ENCODE measurements at regions not wholly inside any gene's neighbourhood (a gene's known extent, or its start where the extent isn't known, plus 50 kb on each side); places are given as distances from the start of the nearest gene placed in this dataset.

DNA sequence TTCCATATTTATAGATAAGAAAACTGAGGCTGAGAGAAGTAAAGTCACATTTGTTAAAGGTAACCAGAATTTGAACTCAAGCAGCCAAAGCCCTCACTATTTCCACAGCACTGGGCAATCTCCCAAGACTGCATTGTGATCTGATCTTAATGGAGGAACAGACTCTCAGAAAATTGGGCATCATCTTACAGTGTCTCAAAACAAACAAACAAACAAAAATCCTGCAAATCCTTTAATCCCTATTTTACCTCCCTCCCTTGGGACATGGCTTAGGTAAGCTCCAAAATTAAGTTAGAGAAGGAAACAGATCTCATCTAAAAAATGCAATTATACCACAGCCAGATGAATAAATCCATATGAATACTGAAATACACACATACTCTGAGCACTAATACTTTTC lies 57.5 kb downstream of the FHIP2A start:
- Histone ChIP-seq H3K9ac (replicated peaks in 1 of 4; ENCODE audit: extremely low read depth in 1 of 4, low read depth in 3 of 4, low read length in 3 of 4) (no peak overlapping the region), H3K4me2 (ENCODE audit: insufficient read depth in 1 of 2, low read depth in 2 of 2, low read length in 2 of 2) (no peak overlapping the region), H4K91ac (replicated peaks; ENCODE audit: insufficient read length, low read length) (no peak overlapping the region), H3K18ac (ENCODE audit: extremely low read depth, low read length) (no peak overlapping the region), H4K5ac (ENCODE audit: insufficient read length, low read depth, low read length) (no peak overlapping the region), H4K8ac (ENCODE audit: extremely low read depth, insufficient read depth, low read length) (no peak overlapping the region), H3K27me3 (replicated peaks in 1 of 4; ENCODE audit: control insufficient read depth in 3 of 4, extremely low read depth in 1 of 4, insufficient read depth in 3 of 4, low read length in 3 of 4) (no peaks in the 10 kb centered on the region), H2AK5ac (ENCODE audit: low read depth, low read length) (no peak overlapping the region), H3K27ac (ENCODE audit: low read depth, low read length) (no peak overlapping the region), H3K9me3 (ENCODE audit: insufficient read depth in 2 of 2, low read depth in 1 of 2, low read length in 1 of 2) (no peaks in the 10 kb centered on the region), H4K20me1 (replicated peaks in 1 of 2; ENCODE audit: control insufficient read depth in 1 of 2, insufficient read depth in 2 of 2, low read length in 2 of 2) (no peaks in the 10 kb centered on the region), H3K23ac (ENCODE audit: insufficient read length) (no peak overlapping the region), H3K4me3 (ENCODE audit: extremely low read depth in 1 of 4, insufficient read depth in 2 of 4, low read depth in 3 of 4, low read length in 4 of 4) (no peak overlapping the region), H3K56ac (replicated peaks; ENCODE audit: insufficient read length, low read depth, low read length) (no peak overlapping the region), H3K36me3 (ENCODE audit: control insufficient read depth in 2 of 4, insufficient read depth in 4 of 4, low read length in 3 of 4) (no peaks in the 10 kb centered on the region), H2BK120ac (replicated peaks; ENCODE audit: low read depth, low read length) (no peak overlapping the region), H3K4me1 (replicated peaks in 1 of 4; ENCODE audit: control insufficient read depth in 3 of 4, insufficient read depth in 4 of 4, low read length in 3 of 4) (peaks cover 9 to 19% (median 10%) of the 10 kb centered on the region in 4 experiments), H2BK15ac (ENCODE audit: low read length) (no peak overlapping the region), H3K79me1 (ENCODE audit: low read depth, low read length) (no peaks in the 10 kb centered on the region), H2BK12ac (ENCODE audit: low read depth, low read length) (no peak overlapping the region), H3K14ac (ENCODE audit: insufficient read length) (no peak overlapping the region), H2BK5ac (ENCODE audit: low read depth, low read length) (no peak overlapping the region), H3K79me2 (ENCODE audit: control insufficient read depth in 1 of 2, insufficient read depth in 2 of 2, low read length in 2 of 2) (no peaks in the 10 kb centered on the region), H2AFZ (ENCODE audit: low read length) (no peak overlapping the region), H2BK20ac (ENCODE audit: low read length) (no peak overlapping the region), H3K23me2 (ENCODE audit: low read depth, low read length) (no peaks in the 10 kb centered on the region), H3K4ac (replicated peaks; ENCODE audit: insufficient read length, low read depth, low read length) (no peak overlapping the region)
- DNase-seq (ENCODE audit: low read depth in 1 of 2, low spot score in 2 of 2) (no peak), FAIRE-seq (no peak)
- TF ChIP-seq KDM1A (IDR thresholded peaks at IDR 0.05; ENCODE audit: borderline replicate concordance, low read length) (no peak), GTF2F1 (IDR thresholded peaks at IDR 0.05; ENCODE audit: borderline replicate concordance, low read depth, low read length) (no peak), CTBP2 (IDR thresholded peaks at IDR 0.05; ENCODE audit: borderline replicate concordance, insufficient read depth, insufficient read length, low read length) (no peak), POLR2A (IDR thresholded peaks at IDR 0.05; ENCODE audit: control extremely low read depth in 1 of 2, low read depth in 2 of 2, low read length in 2 of 2) (no peak), CHD2 (IDR thresholded peaks at IDR 0.05; ENCODE audit: low read length) (no peak), HDAC2 (IDR thresholded peaks at IDR 0.05; ENCODE audit: borderline replicate concordance in 1 of 2, low read depth in 2 of 2, low read length in 2 of 2) (no peak)
- TF ChIP-seq, protein P1, sequence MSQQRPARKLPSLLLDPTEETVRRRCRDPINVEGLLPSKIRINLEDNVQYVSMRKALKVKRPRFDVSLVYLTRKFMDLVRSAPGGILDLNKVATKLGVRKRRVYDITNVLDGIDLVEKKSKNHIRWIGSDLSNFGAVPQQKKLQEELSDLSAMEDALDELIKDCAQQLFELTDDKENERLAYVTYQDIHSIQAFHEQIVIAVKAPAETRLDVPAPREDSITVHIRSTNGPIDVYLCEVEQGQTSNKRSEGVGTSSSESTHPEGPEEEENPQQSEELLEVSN (IDR thresholded peaks at IDR 0.05), result no peak
- TF ChIP-seq, protein P2, sequence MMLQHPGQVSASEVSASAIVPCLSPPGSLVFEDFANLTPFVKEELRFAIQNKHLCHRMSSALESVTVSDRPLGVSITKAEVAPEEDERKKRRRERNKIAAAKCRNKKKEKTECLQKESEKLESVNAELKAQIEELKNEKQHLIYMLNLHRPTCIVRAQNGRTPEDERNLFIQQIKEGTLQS (IDR thresholded peaks at IDR 0.05; ENCODE audit: insufficient read depth, low read depth, low read length), result no peak
- TF ChIP-seq, protein P3, sequence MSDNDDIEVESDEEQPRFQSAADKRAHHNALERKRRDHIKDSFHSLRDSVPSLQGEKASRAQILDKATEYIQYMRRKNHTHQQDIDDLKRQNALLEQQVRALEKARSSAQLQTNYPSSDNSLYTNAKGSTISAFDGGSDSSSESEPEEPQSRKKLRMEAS (IDR thresholded peaks at IDR 0.05), result no peak
- ChIA-PET CTCF (ENCODE audit: partially characterized antibody) (interaction anchor here (0.6 to 10.5 kb wide), 58 partner anchors 9 to 1862 kb away, joined by 3 to 96 read pairs (median 4); partner anchors contain the start of genes FHIP2A and TRUB1), POLR2A (ENCODE audit: partially characterized antibody) (interaction anchor here (0.5 to 1.3 kb wide), 3 partner anchors 38 to 411 kb away, joined by 3 read pairs; no protein-coding TSS in a partner anchor)
